ENCODE measurements at regions not wholly inside any gene's neighbourhood (a gene's known extent, or its start where the extent isn't known, plus 50 kb on each side); places are given as distances from the start of the nearest gene placed in this dataset.

- DNase-seq (ENCODE audit: low read depth in 1 of 2, low spot score in 1 of 2) = no peak
- in situ Hi-C loops (cut with HindIII; ENCODE audit: low pct_unique_long_range_greater_than_20kb, low sequenced_read_pairs) = no loop called here
- no peak for TF ChIP-seq JUND (IDR thresholded peaks at IDR 0.05; ENCODE audit: low read depth)
Observed at GRCh38 chr1:175894581-175894980, 151.2 kb upstream of the TNR start.

DNA sequence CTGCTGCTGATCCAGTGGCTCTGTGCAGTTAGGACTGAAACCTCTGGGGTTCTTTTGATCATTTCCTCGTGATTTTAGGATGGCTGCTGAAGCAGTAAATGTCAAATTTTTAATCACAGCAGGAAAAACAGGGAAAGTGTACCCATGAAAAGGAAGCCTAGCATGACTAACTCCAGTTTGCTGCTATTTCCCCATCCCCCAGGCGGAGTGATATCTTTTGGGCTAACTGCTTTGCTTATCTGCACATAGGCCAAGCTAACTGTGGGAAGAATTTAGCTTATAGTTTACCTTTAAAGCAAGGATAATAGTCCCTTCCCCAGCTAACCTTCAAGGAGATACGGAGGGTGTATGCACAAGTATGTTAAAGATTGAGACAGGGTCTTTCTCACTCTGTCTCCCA, 149.8 kb upstream of the TNR start:
- no peak for TF ChIP-seq JUND (IDR thresholded peaks at IDR 0.05; ENCODE audit: low read depth)
- in situ Hi-C loops (cut with HindIII; ENCODE audit: low pct_unique_long_range_greater_than_20kb, low sequenced_read_pairs) = no loop called here
- DNase-seq (ENCODE audit: low read depth in 1 of 2, low spot score in 1 of 2) = no peak

DNA sequence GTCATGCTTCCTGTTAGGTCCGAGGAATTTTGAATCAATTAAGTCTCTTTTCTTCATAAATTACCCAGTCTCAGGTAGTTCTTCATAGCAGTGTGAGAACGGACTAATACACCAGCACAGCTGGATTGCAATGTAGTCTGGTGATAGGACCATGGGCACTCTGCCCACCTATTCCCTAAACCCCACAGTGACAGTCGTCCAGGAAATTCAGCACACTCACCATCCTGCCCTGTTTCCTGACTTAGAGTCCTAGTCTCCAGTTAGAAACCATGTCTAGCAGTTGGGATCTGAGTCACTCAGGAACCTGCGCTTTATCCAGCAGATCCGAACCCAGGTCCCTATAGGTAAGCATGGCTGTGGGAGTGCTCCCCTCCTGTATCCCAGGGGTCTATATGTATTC, 149.3 kb upstream of the TNR start:
- DNase-seq (ENCODE audit: low read depth in 1 of 2, low spot score in 1 of 2) = no peak
- in situ Hi-C loops (cut with HindIII; ENCODE audit: low pct_unique_long_range_greater_than_20kb, low sequenced_read_pairs) = no loop called here
- TF ChIP-seq JUND (IDR thresholded peaks at IDR 0.05; ENCODE audit: low read depth) = no peak

GRCh38 chr1:175891783-175892309, 148.5 kb upstream of the TNR start:
- no peak for TF ChIP-seq JUND (IDR thresholded peaks at IDR 0.05; ENCODE audit: low read depth)
- DNase-seq (ENCODE audit: low read depth in 1 of 2, low spot score in 1 of 2) = no peak
- in situ Hi-C loops (cut with HindIII; ENCODE audit: low pct_unique_long_range_greater_than_20kb, low sequenced_read_pairs) = no loop called here

DNA sequence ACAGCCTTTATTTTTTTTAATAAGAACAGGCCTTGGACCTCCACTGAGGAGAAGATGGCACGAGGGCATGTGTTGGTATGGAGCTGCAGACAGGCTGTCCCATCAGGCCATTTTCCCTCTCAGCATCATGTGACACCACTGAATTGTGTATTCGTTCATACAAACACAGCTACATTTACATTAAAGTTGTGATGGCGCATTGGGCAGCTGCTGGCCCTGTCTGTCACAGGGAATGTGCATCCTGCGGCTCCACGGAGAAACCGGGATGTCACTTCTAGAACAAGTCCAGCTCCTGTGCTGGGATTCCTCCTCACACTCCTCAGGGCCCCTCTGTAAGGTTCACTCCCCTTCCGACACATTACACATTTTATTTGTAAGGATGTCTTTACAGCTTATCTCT, 147.6 kb upstream of the TNR start:
- no peak for TF ChIP-seq JUND (IDR thresholded peaks at IDR 0.05; ENCODE audit: low read depth)
- in situ Hi-C loops (cut with HindIII; ENCODE audit: low pct_unique_long_range_greater_than_20kb, low sequenced_read_pairs) = no loop called here
- DNase-seq (ENCODE audit: low read depth in 1 of 2, low spot score in 1 of 2) = no peak

DNA sequence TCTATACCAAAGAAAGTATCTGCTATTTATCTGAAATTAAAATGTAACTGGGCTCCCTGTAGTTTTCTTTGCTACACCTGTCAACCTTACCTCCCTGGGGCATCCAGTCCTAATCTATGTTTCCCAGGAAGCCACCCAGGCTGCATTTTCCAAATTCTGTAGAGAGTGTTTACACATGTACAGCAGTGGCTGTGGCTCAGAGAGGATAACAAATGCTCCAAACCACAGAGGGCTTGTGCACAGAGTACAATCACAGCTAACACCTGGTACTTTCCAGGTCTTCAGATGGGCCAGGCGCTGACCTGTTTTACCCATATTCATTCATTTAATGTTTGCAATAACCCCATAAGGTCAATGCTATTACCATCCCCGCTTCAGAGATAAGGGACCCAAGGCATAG, 146.5 kb upstream of the TNR start:
- DNase-seq (ENCODE audit: low read depth in 1 of 2, low spot score in 1 of 2) = no peak
- TF ChIP-seq JUND (IDR thresholded peaks at IDR 0.05; ENCODE audit: low read depth) = no peak
- in situ Hi-C loops (cut with HindIII; ENCODE audit: low pct_unique_long_range_greater_than_20kb, low sequenced_read_pairs) = no loop called here

DNA sequence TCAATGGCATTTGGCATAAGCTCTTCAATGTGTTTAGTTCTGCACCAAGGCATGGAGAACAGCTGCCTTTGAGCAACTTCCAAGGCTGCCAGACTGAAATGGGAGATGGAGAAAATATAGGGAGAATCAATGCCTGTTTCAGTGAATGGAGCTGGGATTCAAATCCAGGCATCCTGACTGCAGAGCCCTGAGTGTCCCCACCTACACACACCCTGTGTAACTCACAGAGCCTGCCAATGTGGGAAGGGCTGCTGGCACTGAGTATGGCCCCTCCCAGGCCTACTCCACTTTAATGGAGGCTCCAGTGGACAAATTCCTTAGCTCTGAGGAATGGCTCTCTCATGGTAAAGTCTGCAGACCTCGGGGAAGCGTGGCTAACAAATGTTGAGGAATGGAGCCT, 145.6 kb upstream of the TNR start:
- in situ Hi-C loops (cut with HindIII; ENCODE audit: low pct_unique_long_range_greater_than_20kb, low sequenced_read_pairs) = no loop called here
- TF ChIP-seq JUND (IDR thresholded peaks at IDR 0.05; ENCODE audit: low read depth) = no peak
- no peak for DNase-seq (ENCODE audit: low read depth in 1 of 2, low spot score in 1 of 2)

GRCh38 chr1:175887981-175888428, 144.6 kb upstream of the TNR start:
- in situ Hi-C loops (cut with HindIII; ENCODE audit: low pct_unique_long_range_greater_than_20kb, low sequenced_read_pairs) = no loop called here
- DNase-seq (ENCODE audit: low read depth in 1 of 2, low spot score in 1 of 2) = peak; percentile 77 to 91
- no peak for TF ChIP-seq JUND (IDR thresholded peaks at IDR 0.05; ENCODE audit: low read depth)

DNA sequence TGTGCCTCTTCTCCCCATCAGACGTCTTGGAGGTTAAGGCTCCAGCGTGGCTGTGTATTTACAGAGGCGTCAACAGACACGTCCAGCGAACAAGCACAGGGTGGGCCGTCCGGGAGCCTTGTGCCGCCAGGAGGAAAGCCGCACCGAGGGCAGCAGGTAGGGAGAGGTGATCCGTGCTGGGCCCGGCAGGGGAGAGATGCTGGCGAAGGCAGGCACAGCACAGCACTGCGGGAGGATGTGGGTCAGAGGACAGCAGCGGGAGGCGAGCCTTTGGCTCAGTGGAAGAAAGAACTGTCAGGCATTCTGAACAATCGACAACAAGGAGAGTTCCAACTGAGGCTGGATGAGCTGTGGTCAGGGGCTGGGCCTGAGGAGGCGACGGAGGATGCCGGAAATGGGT, 144.1 kb upstream of the TNR start:
- no peak for DNase-seq (ENCODE audit: low read depth in 1 of 2, low spot score in 1 of 2)
- in situ Hi-C loops (cut with HindIII; ENCODE audit: low pct_unique_long_range_greater_than_20kb, low sequenced_read_pairs) = no loop called here
- no peak for TF ChIP-seq JUND (IDR thresholded peaks at IDR 0.05; ENCODE audit: low read depth)

- in situ Hi-C loops (cut with HindIII; ENCODE audit: low pct_unique_long_range_greater_than_20kb, low sequenced_read_pairs) = no loop called here
- DNase-seq (ENCODE audit: low read depth in 1 of 2, low spot score in 1 of 2) = no peak
Observed at GRCh38 chr1:175885326-175885725, 141.9 kb upstream of the TNR start.

GRCh38 chr1:175884369-175884768, 141.0 kb upstream of the TNR start:
- TF ChIP-seq JUND (IDR thresholded peaks at IDR 0.05; ENCODE audit: low read depth) = no peak
- no peak for DNase-seq (ENCODE audit: low read depth in 1 of 2, low spot score in 1 of 2)
- in situ Hi-C loops (cut with HindIII; ENCODE audit: low pct_unique_long_range_greater_than_20kb, low sequenced_read_pairs) = no loop called here

More at GRCh38 chr1:175885326-175885725, 141.9 kb upstream of the TNR start:
- TF ChIP-seq JUND (IDR thresholded peaks at IDR 0.05; ENCODE audit: low read depth) = no peak

DNA sequence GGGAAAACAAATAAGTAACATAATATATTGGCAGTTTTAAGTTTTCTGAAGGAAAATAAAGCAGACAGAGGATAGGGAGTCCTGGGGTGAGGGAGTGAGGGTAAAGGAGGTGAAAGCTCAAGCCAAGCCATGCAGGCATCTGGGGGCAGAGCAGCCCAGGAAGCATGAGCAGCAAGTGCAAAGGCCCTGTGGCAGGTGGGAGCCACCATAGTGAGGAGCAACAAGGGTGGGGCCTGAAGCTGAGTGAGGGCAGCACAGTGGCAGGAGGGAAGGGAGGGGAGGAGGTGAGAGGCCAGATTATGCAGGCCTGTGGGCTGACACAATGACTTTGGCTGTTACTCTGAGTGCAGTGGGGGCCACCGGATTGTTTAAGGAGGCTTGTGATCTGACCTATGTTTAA, 138.8 kb upstream of the TNR start:
- no peak for TF ChIP-seq JUND (IDR thresholded peaks at IDR 0.05; ENCODE audit: low read depth)
- no peak for DNase-seq (ENCODE audit: low read depth in 1 of 2, low spot score in 1 of 2)
- in situ Hi-C loops (cut with HindIII; ENCODE audit: low pct_unique_long_range_greater_than_20kb, low sequenced_read_pairs) = no loop called here

DNA sequence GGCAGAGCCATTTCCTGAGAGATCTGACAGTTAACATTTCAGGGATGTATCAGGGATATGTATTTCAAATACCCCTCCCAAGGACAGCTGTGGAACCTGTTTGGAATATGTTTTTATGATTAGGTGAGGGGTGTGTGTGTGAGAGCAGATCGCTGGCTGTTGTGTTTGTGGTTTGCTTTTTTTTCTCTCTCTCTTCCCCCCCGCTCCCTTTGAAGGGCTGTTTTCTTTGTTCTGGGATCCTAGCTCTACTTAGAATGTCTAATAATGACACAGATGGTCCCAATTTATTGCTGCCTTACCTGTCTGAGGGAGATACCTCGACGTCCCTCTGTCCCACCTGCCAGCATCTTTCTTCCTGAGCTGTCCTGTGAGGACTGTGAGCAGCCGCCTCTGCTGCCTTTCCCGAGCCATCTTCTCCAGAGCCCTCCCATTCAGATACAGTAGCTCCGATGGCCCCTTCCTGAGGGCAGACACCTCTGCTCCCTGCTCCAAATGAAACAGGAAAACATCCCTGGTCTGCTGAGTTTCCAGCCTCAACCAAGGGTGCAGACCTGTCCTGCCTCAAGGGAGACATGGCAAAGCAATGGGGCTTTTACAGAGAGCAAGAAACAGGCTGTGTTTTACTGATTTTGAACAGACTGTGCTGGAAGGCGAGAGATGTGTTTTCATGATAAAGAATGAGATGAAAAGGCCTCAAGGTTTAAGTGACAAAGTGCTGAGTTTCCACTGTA, 138.0 kb upstream of the TNR start:
- DNase-seq (ENCODE audit: low read depth in 1 of 2, low spot score in 1 of 2) = no peak
- in situ Hi-C loops (cut with HindIII; ENCODE audit: low pct_unique_long_range_greater_than_20kb, low sequenced_read_pairs) = no loop called here
- TF ChIP-seq JUND (IDR thresholded peaks at IDR 0.05; ENCODE audit: low read depth) = no peak

GRCh38 chr1:175878775-175879174, 135.4 kb upstream of the TNR start:
- in situ Hi-C loops (cut with HindIII; ENCODE audit: low pct_unique_long_range_greater_than_20kb, low sequenced_read_pairs) = no loop called here
- no peak for DNase-seq (ENCODE audit: low read depth in 1 of 2, low spot score in 1 of 2)
- no peak for TF ChIP-seq JUND (IDR thresholded peaks at IDR 0.05; ENCODE audit: low read depth)

All from T47D (cell line).